Islet precursor cell (in vitro differentiated cells): ENCODE measurements at regions not wholly inside any gene's neighbourhood (a gene's known extent, or its start where the extent isn't known, plus 50 kb on each side); places are given as distances from the start of the nearest gene placed in this dataset.
"Not testable (repeated sequence)": the region's sequence is repeated elsewhere in the genome, so short reads cannot be mapped to it uniquely, and the experiment has no call there.

ENCODE experiments used
- DNase-seq: peaks from one replicate; pipeline ENCODE4 v3.0.0-alpha.2; 2018

- DNase-seq, result no peak
Measured at GRCh38 chr1:79207331-79207730, 200.8 kb upstream of the ADGRL4 start.

GRCh38 chr1:79204779-79205479, 198.4 kb upstream of the ADGRL4 start:
- no peak for DNase-seq

DNA sequence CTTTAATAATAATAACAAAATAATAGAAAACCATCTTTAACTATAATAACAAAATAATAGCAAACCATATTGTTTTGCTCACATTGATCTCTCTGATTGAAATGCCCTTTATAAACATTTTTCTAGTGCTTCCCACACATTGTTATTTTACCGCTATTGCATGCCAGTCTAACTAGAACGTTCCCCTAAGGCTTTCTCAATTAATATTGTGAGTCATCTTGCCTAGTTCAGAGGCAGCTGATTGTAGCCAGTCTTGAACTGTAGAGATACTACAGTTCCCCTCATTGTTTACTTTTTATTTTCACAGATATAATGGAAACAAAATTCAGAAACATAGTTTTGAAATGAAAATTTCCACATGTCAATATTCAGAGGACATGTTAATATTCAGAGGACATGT, 192.3 kb upstream of the ADGRL4 start:
- DNase-seq, result no peak

DNA sequence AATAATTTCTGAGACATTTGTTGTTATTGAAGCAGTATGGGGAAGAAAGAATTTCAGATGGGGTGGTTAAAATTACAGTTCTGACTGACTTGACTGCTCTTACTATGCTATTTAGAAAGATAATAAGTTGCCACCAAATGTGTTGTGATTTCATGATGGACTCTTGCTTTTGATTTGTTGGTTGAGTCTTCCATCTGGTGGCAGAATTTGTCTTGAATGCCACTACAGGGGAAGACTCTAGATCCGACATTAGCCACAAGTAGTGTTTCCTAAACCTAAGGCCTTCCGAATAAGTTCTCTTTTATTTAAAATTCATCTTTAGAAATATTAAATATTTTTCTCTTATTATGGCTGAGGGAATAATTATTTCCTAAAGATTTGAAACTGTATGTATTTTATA, 190.9 kb upstream of the ADGRL4 start:
- DNase-seq, result no peak

DNA sequence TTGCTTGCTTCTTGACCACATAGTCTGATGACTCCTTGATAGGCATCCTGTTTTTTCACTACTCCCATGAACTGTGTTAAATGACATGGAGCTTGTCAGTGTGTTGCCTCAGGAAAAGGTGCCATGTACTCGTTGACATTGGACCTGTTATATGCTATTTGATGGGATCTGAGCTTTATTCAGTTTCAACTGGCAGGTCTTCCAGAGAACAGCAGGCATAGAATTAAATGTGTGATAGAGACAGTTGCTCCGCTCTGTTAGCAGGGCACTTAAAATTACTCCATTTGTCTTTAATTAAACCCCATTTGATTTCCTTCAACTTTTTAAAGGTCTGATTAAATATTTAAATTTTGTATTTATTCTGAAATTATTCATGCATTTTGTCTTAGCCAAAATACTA, 189.7 kb upstream of the ADGRL4 start:
- DNase-seq, result no peak

DNA sequence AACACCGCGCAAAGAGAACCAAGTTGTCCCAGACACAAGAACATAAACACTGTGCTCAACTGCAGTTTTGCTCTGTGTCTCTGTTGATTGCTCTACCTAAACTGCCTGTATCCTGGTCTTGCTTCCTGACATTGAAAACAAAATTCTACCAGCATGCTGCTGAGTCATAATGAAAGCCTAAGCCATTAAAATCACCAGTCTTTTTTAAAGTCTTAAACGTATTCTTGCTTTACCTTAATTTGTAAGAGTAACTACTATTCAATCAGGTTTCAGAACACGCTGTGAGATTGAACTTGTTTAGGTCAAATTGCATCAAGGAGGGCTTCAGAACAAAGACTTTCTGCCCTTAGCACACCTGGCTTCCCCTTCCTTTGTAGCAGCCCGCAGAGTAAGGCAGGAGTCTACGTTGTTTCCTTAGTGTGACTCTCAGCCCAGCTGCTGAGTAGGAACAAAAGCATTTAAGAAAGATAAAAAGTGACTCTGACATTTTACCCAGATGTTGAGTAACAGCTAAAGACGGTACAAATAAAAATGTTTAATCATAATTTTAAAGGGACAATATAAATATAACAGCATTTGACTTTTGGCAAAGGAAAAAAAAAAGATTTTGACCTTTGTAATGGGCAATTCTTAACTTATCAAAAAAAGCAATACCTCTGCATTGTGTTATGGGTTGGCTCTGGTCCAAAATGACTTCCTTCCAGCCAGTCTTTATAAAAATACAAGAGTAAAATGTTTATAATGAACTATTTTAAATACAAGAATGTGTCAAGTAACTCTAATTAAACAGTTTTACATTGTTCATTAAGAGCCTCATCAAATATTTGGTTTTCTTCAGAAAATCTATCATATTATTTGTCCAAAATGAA, 186.9 kb upstream of the ADGRL4 start:
- DNase-seq, result peak; percentile 61

GRCh38 chr1:79190074-79190473, 183.5 kb upstream of the ADGRL4 start:
- no peak for DNase-seq

- no peak for DNase-seq
Measured at GRCh38 chr1:79188337-79188736, 181.8 kb upstream of the ADGRL4 start.

DNA sequence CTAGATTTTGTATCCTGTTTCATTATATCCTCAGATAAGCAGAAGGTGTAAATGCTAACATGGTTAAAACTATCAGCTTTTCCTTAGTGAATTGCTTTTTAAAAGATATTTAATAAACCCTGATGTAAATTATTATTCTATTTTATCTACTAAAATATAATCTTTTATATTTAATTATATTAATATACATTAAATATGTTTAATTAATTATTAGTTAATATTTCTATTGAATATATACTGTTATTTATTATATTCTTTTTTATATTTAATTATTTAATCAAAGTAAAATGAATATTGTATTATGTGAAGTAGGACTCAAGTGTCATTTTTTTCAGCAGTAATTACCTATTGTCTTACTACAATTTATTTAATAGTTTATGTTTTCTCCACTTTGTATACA, 179.7 kb upstream of the ADGRL4 start:
- no peak for DNase-seq

DNA sequence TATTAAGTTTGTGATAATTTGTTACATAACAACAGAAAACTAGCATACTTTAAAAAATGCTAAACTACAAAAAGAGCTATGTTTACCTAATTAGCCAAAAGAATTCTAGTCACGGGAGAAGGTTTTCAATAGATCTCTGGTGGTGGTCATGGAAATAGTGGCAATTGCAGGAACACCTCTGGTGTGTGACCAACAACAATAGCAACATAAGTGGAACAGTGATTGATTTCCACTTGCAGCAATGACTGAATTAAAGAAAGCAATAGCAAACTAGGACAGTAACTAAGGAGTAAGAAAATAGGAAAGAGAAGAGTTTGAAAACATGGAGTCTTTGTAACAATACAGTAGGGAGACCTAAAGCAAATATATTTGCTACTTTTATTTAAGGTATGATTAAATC, 171.3 kb upstream of the ADGRL4 start:
- DNase-seq, result no peak

DNA sequence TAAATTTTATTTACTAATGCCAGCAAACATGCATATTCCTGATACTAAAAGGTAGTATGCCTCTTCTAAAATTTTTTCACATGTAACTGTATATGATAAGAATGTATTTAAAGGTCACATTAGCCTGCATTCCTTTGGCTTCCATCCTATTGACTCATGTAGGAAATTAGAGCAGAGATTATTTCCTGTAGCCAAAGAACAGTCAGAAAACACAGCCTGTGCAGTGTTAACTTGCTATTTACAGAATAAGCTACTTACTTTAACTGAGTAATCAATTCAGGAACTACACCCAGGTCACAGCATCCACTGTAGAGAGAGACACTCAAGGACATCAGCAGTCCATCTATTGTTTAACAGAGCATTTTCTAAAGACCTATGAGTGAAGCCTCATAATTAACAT, 154.5 kb upstream of the ADGRL4 start:
- DNase-seq, result no peak

DNA sequence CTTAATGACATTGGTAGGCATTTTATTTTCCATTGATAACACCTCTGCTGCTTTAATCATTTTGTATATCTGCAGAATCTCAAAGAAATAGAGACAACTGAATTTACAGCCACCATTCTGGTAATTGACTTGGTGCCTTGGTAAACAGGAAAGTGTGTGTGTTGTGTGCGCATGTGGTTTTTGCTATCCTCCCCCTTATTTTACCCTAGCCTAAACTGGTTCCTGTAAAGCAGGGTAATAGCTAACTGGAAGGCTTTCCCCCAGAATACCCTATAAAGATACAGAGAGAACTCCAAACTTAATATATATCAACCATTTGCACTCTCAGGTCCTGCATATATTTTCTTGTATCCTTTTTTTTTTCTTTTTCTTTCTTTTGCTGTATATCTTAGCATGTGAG, 149.5 kb upstream of the ADGRL4 start:
- DNase-seq, result no peak

- DNase-seq, result no peak
Measured at GRCh38 chr1:79151006-79151796, 144.7 kb upstream of the ADGRL4 start.

DNA sequence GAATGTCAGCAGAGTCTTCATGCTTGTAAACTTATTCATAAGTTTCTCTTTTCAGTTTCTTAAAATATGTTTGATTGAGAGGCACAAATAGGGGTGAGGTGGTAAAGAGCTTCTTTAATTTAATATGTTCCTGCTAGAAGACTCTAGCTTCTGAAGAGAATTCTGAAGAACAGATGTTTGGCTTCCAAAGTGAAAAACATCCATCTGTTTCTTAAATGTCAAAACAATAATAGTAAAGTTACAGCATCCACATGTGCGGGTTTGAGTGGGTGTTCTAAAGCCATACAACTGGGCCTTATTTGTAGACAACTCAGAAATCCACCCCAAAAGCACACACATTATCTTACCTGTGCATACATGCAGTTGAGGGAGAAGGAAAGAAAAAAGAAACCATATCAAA, 144.0 kb upstream of the ADGRL4 start:
- DNase-seq, result no peak

DNA sequence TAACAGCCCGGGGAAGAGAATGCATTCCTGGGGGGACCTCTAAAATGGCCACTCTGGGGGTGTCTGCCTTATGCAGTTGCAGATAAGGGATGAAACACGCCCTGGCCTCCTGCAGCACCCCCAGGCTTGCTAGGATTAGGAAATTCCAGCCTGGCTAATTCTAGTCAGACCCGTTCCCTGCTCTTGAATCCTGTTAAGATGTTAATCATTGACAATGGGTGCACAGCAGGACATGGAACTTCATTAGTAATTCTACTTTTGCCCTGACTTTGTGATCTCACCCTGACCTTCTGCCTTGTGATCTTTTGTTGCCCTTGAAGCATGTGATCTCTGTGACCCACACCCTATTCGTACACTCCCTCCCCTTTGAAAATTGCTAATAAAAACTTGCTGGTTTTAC, 131.7 kb upstream of the ADGRL4 start:
- DNase-seq, result not testable (repeated sequence)

GRCh38 chr1:79133774-79134364, 127.3 kb upstream of the ADGRL4 start:
- no peak for DNase-seq

DNA sequence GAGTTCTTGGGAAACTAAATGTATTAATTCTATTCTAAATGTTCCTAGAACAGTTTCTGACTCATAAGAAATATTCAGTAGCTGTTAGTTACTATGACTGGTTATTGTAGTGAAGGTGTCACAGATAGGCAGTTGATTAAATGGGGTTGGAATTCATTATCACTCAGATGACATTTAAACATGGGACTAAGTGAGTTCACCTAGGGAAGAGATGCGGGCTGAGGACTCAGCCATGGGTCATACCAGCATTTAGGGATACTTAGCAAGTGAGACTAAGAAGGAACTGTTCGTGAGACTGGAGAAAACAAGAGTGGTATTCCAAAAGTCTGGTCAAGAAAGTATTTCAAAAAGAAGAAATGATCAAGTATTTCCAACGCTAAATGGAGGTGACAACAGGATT, 125.1 kb upstream of the ADGRL4 start:
- no peak for DNase-seq

GRCh38 chr1:79129914-79130313, 123.4 kb upstream of the ADGRL4 start:
- no peak for DNase-seq

DNA sequence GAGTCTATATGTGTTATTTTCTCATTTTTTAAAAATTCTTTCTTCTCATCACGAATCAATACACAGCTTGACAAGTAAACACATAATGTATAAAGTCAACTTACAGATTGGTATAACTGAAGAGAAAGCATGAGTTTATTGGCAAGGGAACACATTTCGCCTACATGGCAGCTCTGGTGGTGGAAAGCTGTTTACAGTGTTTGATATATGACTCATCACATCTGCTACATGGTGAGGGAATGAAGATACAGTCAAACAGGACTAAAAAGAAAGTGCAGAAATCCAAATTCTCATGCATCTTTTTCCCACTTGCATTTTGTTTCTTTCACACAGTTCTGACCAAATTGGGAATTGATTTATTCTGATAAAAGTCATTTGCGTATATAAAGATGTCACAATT, 122.2 kb upstream of the ADGRL4 start:
- no peak for DNase-seq

GRCh38 chr1:79124756-79125155, 118.2 kb upstream of the ADGRL4 start:
- DNase-seq, result no peak

DNA sequence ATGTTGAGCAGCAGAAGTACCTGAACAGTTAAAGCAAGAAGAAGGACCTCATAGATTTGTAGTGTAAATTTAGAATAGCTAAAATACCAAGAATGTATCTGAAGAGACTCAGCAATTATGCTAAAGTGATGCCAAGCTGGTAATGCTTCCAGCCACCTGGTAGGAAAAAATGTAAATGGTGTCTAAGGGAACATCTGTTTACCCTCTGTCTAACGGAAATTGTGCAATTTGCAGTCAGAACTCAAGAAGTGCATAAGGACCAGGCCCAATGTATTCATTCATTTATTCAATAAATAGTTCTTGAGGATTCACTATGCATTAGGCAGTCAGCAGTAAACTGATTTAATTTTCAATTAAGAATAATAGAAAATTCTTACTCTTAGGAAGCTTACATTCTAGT, 116.0 kb upstream of the ADGRL4 start:
- DNase-seq, result no peak

DNA sequence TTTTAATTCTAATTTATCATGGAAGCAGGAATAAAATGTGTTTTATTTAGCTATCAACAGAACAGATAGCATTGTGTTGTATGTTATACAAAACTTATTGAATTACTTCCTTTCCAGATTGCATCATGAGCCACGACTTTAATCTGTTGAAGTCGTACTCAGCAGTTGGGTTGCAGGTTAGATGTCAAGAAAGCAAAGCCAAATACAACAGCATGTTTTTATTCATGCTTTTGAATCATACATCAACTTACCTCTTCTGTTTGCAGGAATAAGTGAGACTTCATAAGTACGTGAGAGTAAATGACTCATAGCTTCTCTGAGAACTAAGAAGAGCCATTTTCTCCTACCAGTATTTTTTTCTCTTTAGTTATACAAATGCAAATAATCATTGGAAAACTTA, 110.8 kb upstream of the ADGRL4 start:
- no peak for DNase-seq

GRCh38 chr1:79113836-79114235, 107.3 kb upstream of the ADGRL4 start:
- DNase-seq, result no peak
